ENCODE measurements at regions not wholly inside any gene's neighbourhood (a gene's known extent, or its start where the extent isn't known, plus 50 kb on each side); places are given as distances from the start of the nearest gene placed in this dataset.

- no peak overlapping the region for H3K4me3 ChIP-seq (ENCODE audit: low read depth, low read length)
- in situ Hi-C loops (cut with HindIII; ENCODE audit: low pct_ligation_motif_present, low sequenced_read_pairs): no loop called here
- H3K36me3 ChIP-seq (replicated peaks): no peaks in the 10 kb centered on the region
- no peaks in the 10 kb centered on the region for H3K27me3 ChIP-seq (replicated peaks)
- peak; percentile 94 for DNase-seq
- H3K27ac ChIP-seq: peak overlapping the region; percentile 49
- TF ChIP-seq CTCF (IDR thresholded peaks at IDR 0.05; ENCODE audit: low read depth, low read length, missing control alignments): no peak
Measured at GRCh38 chr5:33369485-33370465, 71.0 kb upstream of the TARS1 start.

- Histone ChIP-seq H3K27ac (peak overlapping the region; percentile 49), H3K27me3 (replicated peaks) (no peaks in the 10 kb centered on the region), H3K36me3 (replicated peaks) (no peaks in the 10 kb centered on the region), H3K4me3 (ENCODE audit: low read depth, low read length) (no peak overlapping the region)
- TF ChIP-seq CTCF (IDR thresholded peaks at IDR 0.05; ENCODE audit: low read depth, low read length, missing control alignments): no peak
- in situ Hi-C loops (cut with HindIII; ENCODE audit: low pct_ligation_motif_present, low sequenced_read_pairs): no loop called here
- no peak for DNase-seq
Measured at GRCh38 chr5:33370466-33370859, 70.3 kb upstream of the TARS1 start.

GRCh38 chr5:33371660-33372059 lies 69.1 kb upstream of the TARS1 start:
- no peak for DNase-seq
- no peaks in the 10 kb centered on the region for H3K27me3 ChIP-seq (replicated peaks)

GRCh38 chr5:33372721-33373472 lies 67.9 kb upstream of the TARS1 start:
- TF ChIP-seq CTCF (IDR thresholded peaks at IDR 0.05; ENCODE audit: low read depth, low read length, missing control alignments): no peak
- Histone ChIP-seq H3K27me3 (replicated peaks) (no peaks in the 10 kb centered on the region), H3K27ac (no peak overlapping the region), H3K36me3 (replicated peaks) (no peaks in the 10 kb centered on the region), H3K4me3 (ENCODE audit: low read depth, low read length) (no peak overlapping the region)
- in situ Hi-C loops (cut with HindIII; ENCODE audit: low pct_ligation_motif_present, low sequenced_read_pairs): no loop called here
- no peak for DNase-seq

More at GRCh38 chr5:33371660-33372059, 69.1 kb upstream of the TARS1 start:
- peak overlapping the region; percentile 46 for H3K27ac ChIP-seq
- in situ Hi-C loops (cut with HindIII; ENCODE audit: low pct_ligation_motif_present, low sequenced_read_pairs): no loop called here
- no peak overlapping the region for H3K4me3 ChIP-seq (ENCODE audit: low read depth, low read length)
- no peaks in the 10 kb centered on the region for H3K36me3 ChIP-seq (replicated peaks)
- no peak for TF ChIP-seq CTCF (IDR thresholded peaks at IDR 0.05; ENCODE audit: low read depth, low read length, missing control alignments)

GRCh38 chr5:33375900-33376299 lies 64.9 kb upstream of the TARS1 start:
- H3K4me3 ChIP-seq (ENCODE audit: low read depth, low read length): no peak overlapping the region
- no peaks in the 10 kb centered on the region for H3K27me3 ChIP-seq (replicated peaks)
- no peaks in the 10 kb centered on the region for H3K36me3 ChIP-seq (replicated peaks)
- no peak for DNase-seq
- TF ChIP-seq CTCF (IDR thresholded peaks at IDR 0.05; ENCODE audit: low read depth, low read length, missing control alignments): no peak
- H3K27ac ChIP-seq: no peak overlapping the region
- in situ Hi-C loops (cut with HindIII; ENCODE audit: low pct_ligation_motif_present, low sequenced_read_pairs): no loop called here

Measured in brain microvascular endothelial cell (primary cell).